ENCODE measurements at regions not wholly inside any gene's neighbourhood (a gene's known extent, or its start where the extent isn't known, plus 50 kb on each side); places are given as distances from the start of the nearest gene placed in this dataset.
A peak's percentile ranks its signal among the peaks of the same experiment; 100 is the strongest.
"Not testable (repeated sequence)": the region's sequence is repeated elsewhere in the genome, so short reads cannot be mapped to it uniquely, and the experiment has no call there.

- no peak for DNase-seq
Observed at GRCh38 chr20:46785958-46786357, 76.5 kb downstream of the SLC2A10 start.

GRCh38 chr20:46786566-46786965 lies 77.1 kb downstream of the SLC2A10 start:
- DNase-seq, result no peak

DNA sequence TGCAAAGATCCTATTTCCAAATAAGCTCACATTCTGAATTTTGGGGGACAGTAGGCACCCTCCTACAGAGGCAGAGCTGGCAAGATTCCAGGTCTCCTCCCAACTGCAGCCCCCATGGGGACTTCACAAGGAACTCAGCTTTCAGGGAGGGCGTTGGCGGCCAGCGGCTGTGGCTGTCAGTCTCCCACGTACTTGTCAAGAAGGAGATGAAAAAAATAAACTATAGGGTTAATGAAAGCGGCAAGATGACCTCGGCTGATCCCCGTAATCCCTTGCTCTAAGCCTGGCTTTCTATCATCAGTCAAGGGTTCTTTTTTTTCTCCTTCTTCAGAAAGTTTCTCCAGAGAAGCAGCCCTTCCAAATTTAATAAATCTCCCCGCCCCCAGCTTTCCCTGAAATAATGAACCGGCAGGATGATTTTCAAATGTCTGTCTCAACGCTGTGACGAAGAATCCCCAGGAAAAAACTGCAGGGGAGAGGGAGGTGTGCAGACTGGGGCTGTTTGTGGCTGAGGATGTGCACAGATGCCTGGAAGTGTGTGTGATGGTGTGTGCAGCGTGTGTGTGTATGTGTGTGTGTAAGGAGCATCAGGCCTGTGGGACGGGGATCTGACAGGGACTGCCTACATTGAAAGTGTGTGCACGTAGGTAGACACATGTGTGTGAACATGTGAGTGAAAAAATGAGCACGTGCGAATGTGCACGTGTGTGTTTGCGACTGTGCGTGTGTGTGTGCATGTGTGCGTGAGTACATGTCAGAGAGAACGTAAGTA lies 78.7 kb downstream of the SLC2A10 start:
- DNase-seq, result peak; percentile 71 to 85

- DNase-seq, result not testable (repeated sequence)
Observed at GRCh38 chr20:46788763-46789091, 79.3 kb downstream of the SLC2A10 start.

GRCh38 chr20:46789339-46790028 lies 80.0 kb downstream of the SLC2A10 start:
- DNase-seq, result no peak

DNA sequence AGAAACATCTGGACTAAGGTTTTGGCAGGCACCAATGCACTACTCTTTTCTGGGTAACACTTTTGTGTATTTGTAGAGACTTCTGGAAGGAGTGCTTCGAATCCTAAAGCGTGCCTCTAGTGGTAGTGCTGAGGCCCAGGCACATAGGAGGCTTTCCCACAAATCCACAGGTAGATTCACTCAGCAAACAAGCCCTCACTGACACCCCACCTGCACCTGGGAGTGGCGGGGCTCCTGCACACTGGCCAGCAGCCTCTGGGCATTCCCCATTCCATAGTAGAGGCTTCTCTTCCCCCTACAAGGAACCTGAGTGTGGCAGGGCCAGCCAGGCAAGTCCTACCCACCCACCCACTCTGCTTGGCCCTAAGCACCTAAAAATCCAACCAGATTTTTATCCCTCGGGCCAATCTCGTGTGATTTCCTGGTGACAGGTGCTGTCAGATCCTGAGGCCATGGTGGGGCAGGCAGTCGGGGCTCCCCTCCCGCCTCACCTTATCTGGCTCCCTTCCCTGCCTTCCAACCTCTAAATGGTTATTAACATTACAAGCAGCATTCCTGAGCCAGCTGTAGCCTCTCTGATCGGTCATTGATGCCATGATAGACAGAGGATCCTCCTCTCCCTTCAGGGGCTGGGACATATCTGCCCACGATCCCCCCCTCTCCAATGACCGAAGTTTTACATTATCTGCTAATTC lies 82.4 kb downstream of the SLC2A10 start:
- no peak for DNase-seq

GRCh38 chr20:46797206-46797605 lies 87.8 kb downstream of the SLC2A10 start:
- DNase-seq, result peak; percentile 67 to 90

- DNase-seq, result no peak
Observed at GRCh38 chr20:46798430-46798829, 89.0 kb downstream of the SLC2A10 start.

DNA sequence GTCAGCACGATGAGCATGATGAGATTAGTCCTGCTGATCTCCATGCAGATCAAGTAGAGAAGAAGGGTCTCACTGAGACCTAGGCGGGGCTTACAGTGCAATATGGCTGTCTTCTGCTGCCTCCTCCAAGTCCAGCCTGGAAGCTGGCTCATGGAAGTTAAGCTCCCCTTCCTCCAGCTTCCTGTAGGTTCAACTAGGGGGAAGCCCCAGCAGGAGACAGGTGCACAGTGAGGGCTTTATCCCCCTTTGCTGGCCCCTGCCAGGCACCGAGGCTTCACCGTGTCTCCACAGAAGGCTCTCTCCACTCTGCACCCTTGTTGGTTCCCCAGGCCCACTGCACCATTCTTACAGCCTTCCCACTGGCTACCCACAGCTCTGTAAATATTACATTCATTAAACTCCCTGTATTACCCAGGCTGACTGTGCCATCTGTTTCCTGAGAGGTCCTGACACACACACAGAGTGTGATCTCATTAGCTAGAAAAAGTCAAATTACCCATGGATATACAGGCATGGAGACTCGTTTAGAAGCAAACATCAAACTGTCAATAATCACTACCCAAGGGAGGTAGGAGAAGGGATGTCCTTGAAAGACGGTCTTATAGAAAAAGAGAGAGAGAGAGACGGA lies 90.4 kb downstream of the SLC2A10 start:
- DNase-seq, result peak; percentile 82 to 91

DNA sequence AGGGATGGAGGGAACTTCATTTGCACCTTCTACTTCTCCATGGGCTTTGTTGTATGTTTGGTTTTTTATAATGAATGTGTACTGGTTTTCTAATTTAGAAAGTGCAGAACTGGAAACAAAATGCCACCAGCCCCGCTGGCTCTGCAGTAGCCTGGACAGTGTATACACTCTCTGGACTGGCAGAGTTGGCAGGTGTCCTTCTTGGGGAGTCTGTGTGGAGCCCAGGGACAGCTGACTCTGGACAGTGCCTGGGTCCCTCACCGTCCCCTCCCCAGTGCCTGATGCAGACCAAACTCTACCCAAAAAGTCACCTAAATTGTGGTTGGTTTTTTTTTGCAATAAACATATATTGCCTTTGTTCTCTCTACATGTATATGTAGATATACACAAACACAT lies 91.0 kb downstream of the SLC2A10 start:
- DNase-seq, result no peak

DNA sequence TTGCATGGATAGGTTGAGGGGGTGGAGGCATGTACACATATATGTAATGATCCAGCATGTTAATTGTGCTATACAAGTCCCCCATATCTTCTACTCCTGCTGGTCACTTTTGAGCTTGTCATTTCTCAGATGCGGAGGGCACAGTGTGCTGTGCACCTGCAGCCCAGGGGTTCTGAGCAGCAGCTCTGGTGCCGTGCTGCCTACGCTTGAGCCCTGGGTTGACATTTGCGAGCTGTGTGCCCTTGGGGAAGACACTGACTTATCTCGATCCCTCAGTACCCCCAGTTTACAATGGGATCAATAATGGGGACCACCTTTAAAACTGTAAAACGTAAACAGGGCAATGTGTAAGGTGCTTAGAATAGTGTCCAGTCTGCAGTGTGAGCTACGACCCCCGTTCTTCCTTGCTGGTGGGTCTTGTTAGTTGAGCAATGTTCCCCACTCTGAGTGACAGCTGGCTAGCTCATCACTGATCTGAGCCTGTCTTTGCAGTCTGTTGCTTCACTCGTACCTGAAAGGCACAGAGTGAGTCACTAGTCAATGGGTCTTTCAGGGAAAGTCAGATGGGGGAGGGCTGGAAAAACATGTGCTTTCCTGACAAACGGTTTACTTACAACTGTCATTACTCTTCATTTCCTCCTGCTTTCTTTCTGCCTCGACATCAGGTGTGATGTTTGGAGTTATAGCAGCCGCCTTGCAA lies 91.7 kb downstream of the SLC2A10 start:
- peak in 1 of 2 experiments; percentile 71 for DNase-seq

- peak; percentile 99 for DNase-seq
Observed at GRCh38 chr20:46802722-46803121, 91.9 kb upstream of the EYA2 start.

GRCh38 chr20:46803123-46804020 lies 91.3 kb upstream of the EYA2 start:
- peak; percentile 68 to 83 for DNase-seq

DNA sequence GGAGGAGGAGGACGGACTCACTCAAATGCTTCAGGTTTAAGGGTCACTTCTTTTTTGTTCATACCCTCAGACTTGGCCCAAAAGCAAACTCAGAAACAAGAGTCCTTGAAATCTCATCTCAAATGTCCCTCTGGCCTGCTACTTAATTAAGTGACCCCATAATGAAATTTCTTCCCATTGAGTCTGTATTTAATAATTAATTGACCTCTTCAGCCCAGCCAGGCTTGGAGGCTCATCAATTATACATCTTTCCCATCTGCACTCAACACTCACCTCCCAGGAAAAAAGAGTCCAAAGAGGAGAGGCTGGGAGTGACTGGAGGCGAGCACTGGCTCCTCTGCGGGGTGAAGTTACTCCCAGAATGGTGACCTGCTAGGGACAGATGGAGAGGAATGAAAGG lies 90.5 kb upstream of the EYA2 start:
- peak; percentile 41 to 76 for DNase-seq

- no peak for DNase-seq
Observed at GRCh38 chr20:46805836-46806235, 88.8 kb upstream of the EYA2 start.

DNA sequence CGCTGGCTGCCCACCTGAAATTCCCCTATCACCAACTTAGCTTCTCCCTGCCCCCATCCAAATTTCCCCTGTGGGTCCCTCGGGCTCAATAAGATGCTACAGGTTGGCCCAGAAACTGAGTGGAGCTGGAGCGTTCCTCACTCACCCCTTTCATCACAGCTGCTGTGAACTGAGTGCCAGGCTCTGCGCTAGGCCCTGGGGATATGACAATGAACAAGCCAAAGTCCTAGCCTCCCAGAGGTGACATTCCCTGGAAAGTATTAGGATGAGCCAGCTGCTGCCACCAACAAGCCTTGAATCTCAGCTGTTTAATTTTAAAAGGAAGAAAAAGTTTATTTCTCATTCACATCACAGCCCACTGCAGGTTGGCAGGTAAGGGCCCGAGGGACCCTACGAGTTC lies 86.6 kb upstream of the EYA2 start:
- no peak for DNase-seq

DNA sequence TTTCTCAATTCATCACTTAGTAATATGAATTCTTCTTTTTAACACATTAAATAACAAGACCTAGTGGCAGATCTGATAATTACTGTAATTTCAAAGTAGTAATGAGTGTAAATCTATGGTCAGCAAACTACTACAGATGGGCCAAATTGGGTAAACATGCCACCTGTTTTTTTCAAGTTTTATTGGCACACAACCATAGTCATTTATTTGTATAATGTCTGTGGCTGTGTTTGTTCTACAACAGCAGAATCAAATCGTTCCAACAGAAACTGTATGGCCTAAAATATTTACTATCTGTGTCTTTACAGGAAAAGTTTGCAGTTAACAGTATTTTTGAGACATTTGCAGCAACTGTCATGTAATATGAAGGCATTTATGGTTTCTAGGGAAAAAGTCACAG lies 86.1 kb upstream of the EYA2 start:
- DNase-seq, result no peak

DNA sequence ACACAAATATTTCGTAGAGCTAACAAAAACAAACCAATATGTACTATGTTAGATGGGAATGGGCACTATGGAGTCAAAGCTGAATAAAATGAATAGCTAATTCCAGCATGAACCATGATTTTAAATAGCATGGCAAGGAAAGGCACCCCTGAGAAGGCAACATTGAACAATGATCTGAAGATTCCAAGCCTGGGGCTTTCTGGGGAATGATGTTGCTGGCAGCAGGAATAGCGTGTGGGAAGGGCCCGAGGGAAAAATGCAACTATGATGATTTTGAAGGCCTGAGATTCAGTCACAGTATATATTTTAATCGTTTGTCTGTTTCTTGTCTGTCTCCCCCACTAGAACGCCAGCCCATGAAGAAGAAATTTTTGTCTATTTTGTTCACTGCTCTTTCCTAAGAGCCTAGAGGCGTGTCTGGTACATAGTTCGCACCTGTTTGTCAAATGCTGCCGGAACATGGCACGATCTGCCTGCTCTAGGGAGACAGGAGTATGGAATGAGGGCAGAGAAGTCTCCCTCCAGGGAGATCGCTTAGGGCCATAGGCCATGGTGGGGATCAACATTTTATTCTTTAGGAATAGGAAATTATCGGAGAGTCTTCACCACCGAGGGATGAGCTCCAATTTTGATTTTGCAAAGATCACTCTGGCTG lies 84.8 kb upstream of the EYA2 start:
- DNase-seq, result no peak

GRCh38 chr20:46810448-46811223 lies 84.0 kb upstream of the EYA2 start:
- peak; percentile 70 to 90 for DNase-seq

Measured in NCI-H524 (cell line).